ENCODE measurements at regions not wholly inside any gene's neighbourhood (a gene's known extent, or its start where the extent isn't known, plus 50 kb on each side); places are given as distances from the start of the nearest gene placed in this dataset.

DNA sequence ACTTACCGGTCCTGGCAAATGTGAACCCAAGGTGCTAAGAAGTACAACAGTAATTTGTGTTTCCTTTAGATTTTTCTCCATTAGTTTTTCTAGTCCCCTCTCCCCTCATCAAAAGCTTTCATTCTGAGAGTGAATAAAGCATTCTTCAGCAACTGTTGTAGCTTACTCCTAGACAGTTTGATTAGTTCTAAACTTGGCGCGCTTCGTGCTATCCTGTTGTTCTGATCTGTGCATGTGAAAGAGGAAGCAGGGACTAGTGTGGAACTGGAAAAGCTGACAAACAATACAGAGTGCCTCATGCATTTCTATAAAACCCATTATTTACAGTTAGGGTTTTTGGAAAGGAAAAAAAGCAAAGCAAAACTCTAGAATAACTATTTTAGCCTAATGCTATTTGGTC, 556.9 kb upstream of the SLIT2 start:
- no peak for DNase-seq

DNA sequence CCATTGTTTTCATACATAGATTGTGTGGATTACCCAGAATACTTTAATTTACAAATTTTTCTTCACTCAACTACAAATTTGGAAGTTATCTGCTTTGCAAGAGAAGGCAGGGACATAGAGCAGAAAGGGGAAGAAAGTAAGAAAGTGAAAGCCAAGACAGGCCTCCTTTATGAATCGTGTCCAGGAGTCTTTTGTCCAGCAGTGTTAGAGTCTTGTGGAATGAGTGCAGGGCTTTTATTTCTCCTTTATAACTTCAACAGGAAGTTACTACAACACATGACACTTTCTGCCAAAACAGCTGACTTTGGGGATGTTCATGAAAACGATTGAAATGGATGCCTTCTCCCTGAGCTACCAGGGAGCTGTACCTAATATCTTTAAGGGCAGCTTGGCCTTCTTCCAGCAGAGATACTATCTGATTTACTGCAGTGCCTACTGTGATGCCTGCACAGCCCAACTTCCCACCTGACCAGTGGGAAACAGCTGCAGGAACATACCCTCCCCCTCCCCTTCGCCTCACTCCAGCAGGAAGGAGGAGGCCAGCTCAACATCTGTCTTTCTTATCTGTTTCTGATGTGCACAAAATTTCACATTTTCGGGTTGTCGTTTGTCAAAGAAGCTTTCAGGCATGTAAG, 557.7 kb upstream of the SLIT2 start:
- DNase-seq = no peak

DNA sequence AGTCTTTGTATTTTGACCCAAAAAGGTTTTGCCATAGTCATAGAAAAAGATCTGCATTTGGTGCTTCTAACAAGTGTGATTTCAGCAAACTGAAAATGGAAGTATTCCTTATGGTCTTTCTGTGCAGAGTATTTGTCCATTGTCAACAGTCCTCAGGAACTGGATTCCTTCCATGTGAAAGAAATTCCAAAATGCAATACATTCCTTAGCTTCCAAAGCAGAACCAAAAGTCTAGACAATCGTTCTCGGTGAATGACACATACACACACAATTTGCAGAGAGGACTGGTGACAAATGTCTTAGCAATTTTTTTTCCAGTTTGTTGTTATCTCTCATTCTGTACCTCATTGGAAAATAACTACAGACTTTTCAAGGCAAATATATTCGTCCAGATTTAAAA, 562.2 kb upstream of the SLIT2 start:
- no peak for DNase-seq

DNA sequence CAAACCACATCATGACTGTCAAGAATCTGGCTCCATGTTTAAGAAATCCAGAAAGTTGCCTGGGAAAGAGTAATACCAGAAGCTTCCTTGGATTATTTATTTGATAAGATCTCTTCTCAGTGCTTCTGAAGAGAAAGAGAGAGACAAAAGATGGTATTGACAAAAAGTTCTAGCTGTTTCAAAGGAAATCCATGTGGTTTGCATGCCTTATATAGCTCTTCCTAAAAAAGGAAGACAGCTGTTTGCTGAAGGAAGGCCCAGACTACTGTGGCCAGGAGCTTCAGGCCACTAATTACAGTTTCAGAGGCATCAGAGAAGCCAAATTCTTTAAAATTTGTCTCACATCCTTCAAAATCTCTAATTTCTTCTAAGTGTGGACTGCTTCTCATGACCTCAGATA, 565.2 kb upstream of the SLIT2 start:
- DNase-seq = no peak

DNA sequence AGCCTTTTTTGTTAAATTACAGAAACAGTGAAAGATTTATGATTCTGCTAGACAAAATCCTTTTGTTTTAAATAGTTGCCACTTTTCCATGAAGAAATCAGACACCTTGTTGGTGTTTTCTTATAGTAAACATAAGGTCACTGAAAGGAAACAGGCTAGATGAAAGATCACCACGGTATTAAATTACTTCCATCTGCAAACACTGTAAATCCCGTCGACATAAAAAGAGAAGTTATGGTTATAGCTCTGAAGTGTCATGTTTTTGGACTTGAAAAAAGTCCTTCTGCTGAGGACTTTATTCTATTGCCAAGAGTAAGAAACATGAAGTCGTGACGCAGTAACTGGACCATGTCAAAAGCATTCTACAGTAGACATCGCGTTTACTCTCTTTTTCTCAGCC, 567.6 kb upstream of the SLIT2 start:
- no peak for DNase-seq

DNA sequence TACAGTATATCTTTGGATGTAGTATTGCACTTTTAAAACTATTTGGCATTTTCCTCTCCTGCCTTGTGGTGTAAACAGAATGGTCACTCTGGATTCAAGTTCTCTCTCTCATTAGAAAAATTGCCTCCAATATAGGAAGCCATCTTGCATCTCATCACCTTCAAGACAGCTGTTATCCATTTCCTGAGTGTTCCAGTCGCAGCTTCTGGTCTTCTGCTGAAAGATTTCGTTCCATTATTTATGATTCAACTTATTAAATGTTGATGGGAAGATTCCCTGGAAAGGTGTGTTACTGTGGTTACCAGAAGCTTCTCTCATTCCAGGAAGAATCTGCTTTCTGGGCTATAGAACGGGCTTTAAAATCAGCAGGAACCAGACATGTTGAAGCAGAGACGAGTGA, 568.3 kb upstream of the SLIT2 start:
- DNase-seq = no peak

DNA sequence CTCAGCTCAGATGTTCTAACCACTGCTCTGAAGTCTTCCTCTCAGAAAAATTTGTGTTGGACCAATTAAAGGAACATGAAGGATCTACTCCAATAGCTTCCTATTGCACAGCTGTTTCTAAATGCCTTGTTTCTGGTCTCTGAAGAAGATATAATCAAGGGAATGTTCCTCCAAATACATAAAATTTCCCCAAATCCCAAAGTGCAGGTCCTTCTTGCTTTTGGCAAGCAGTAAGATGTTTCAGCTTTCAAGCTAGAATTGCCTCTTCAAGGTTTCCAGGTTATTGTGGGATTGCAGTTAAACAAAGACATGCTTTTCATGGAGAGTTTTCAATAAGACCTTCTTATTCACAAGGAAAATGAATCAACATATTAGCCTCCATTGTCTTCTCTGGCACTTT, 574.5 kb upstream of the SLIT2 start:
- DNase-seq = no peak

DNA sequence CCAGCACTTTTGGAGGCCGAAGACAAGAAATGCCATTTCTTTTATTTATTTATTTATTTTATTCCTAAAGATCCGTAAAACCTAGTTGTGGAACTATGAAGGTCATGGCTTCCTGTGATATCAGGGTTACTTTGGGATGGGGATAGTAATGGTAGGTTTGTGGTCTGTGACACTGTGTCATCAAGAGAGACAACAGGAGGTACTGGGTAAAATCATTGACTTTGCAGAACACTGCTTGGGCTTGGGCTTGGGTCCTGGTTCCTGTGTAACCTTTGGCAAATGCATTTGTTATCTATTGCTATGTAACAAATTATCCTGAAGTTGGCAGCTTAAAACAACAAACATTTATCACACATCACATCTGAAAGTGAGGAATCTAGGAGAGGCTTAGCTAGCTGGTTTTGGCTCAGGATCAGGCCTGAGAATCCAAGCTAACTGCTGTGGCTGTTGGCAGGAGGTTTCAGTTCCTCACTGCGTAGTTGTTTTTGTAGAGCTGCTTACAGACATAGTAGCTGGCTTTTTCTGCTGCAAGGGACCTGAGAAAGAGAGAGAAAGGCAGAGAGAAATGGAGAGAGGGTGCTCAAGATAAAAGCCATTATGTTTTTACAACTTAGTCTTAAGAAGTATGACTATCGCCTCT, 576.4 kb upstream of the SLIT2 start:
- DNase-seq = no peak

DNA sequence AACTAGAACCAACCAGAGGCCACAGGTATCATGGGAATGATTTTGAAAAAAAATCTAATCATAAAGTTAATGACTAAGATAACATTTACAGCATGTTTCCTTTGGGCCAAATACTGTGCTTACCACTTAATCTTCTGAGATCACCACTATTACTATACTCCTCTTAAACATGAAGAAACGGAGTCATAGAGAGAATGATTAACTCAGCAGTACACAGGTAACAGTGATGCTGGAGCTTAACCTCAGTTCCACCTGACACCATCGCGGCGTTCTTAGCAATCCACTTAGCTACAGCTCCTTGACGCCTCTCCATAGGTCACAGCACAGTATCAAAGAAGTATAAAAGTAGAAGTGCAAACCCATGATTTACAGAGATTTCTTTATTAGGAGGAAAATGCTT, 592.6 kb upstream of the SLIT2 start:
- DNase-seq = no peak

DNA sequence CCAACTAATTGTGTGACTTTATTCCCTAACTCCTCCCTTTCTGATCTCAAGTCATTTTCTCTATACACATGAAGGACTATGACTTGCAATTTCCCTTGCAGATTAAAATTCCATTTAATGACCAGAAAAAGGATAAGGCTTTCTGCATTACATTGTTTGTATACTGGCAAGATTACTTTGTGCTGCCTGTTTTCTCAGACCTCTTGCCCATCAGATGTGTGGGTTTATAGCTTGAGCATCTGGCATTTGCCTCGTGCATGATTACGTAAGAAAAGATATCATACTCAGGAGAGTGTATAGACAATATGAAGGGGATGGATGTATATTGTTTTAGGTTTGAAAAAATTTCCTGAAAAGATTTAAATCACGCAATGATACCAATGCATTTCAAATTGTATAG, 593.8 kb upstream of the SLIT2 start:
- no peak for DNase-seq

DNA sequence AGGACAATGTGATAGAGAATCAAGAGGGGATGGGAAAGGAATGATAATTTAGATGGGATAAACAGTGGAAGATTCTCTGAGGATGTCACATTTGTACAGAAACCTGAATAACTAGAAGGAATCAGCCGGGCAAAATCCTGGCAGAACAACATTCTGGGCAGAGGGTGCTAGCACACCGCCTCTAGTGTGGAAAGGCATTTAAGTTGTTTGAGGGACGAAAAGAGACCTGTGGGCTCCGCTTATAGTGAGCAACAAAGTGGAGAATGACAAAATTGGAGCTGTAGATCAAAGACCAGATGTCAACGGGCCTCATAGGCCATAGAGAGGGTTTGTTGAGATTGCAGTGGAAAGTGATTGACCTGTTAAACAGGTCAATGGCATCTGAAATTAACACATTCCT, 596.0 kb upstream of the SLIT2 start:
- no peak for DNase-seq

DNA sequence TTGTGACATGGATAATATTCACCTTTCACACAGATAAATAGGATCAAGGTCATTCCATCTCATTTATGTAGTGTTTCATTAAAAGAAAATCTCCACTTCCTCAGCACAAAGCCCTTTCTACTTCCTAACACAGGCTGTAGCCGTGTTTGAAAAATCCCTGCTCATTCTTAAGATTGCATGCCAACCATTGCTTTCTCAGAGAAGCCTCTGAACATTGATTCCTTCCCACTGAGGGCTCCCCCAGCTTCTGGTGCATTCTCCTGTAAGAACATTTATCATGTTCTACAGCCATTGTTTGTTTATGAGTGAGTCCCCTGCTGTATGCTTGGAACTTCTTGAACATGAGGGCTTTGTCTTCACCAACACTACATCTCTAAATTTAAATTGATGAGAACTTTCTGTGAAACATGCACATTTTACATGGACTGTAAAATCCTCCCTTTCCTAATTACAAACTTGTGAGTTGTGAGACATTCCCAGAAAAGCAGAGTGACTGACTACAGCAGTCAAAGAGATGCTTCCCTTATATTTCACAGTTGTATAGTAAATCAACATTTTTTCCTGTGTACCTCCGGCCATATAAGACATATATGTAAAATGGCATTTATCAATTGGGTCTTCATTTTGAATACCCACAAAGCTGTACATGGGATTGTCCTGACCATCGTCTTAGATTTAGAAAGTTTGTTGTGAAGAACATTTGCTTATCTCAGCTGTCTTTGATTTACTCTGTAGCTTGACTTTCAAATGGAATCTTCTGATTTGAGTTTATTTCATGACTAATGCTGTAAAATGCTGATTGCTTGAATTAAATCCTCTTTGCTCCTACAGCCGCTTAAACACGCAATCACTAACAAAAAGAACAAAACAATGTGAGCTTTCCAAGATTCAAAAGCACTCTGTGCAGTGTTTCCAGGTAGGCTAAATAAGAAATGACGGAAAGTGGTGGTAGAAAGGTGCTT, 600.5 kb upstream of the SLIT2 start:
- DNase-seq = no peak

DNA sequence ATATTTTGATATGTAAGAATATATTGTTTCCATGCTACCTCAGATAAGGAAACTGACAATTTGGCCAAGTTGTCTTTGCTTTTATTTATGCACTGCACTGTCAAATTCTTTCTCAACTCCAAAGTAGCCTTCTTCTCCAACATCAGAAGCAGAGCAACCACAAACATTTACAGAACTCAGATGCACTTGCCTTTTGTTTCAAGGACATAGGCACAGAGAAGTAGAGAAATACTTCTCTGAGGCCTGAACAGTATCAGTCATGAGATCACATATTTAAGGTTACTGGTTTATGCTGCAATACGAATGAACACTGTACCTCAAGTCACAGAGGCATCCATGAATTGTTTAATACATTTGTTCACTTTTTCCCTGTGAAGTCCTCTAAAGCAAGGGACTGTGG, 606.1 kb upstream of the SLIT2 start:
- DNase-seq = no peak

DNA sequence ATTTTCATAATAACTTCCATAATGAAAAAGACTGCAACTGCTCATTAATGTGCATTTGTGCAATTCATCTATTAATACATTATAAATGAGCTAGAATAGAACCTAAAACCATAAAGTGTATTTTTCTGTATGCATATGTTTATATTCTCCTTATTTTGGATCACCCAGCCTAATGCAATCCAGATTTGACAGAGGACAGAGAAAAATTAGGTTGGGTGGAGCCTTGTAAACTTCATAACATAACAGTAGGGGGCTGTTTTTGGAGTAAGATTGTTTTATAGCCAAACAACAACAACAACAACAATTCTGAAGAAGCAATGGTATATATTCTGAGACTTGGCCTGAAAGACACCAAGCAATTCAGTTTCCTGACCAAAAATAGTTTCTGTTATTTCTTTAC, 615.3 kb upstream of the SLIT2 start:
- no peak for DNase-seq

DNA sequence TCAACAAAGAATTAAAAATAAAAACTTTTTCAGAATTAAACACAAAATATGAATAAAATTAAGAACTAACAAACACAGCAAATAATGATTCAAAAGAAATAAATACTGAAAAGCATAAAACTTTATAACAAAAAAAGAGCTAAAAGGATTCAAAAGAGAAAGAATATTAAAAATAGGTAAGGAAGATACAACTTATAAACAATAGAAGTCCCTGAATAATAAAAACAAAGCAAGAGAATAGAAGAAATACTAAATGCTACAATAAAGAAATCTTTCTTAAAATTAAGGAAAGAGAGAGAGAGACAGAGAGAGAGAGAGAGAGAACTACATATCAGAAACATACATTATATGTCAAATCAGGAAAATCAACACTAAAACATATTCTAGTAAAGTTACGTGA, 619.9 kb upstream of the SLIT2 start:
- no peak for DNase-seq

DNA sequence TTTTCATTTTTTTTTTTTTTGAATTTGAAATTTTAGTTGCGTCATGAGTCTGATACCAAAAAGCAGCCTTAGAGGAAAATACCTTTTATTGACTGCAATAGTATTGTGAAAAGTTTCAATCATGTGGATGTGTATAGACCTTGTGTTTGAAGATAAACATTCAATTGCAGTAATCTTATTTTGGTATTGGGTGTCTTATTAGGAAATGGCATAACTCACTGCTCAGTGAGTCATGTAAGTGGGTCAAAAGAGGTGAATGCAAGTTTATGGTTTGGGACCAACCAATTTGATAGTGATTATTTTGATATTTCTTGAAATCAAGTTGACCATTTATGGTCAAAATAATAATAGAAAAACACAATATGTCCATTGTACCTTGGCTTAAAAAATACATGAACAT, 627.8 kb upstream of the SLIT2 start:
- DNase-seq = no peak

DNA sequence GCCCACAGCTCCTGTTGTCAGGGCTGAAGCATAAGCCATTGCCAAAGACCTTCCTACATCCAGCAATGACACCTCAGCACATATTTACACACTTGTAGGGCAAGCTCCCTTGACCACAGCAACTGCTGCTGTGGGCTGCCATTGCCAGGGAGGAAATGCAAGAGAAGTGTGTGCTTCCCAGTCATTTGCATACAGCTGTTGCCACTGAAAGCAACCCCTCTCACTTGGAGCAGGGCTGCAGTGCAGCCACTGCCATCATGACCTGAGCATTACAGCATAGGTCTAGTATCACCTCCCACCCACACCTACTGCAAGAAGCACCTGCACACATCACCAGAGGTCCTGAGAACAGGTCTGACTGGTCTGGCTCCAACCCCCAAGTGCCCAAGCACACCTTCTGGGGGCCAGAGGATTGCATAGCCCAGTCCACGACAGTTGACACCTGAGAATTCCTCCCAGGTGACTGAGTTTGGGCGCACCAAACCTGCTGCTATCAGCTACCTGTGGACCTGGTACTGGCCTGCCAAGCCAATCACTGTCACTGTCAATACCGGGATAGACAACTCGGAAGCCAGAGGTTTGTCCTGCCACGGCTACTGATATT, 636.5 kb upstream of the SLIT2 start:
- DNase-seq = no peak

DNA sequence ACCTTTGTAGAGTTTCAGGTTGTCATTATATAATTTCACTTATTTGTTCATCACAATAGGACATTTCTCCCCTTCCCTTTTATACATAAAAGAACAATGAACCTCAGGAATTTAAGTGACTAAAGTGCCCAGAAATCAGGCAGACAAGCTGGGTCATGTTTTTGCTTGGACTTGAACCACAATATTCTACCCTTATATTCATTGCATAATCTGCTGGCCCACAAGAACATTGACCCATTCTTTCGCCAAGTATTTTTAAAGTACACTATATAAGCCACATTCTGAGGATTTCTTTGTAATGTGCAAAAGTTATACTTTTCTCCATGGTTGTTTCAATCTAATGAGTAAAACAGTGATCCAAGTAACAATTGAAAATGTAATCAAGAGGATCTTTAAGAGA, 637.5 kb upstream of the SLIT2 start:
- no peak for DNase-seq

DNA sequence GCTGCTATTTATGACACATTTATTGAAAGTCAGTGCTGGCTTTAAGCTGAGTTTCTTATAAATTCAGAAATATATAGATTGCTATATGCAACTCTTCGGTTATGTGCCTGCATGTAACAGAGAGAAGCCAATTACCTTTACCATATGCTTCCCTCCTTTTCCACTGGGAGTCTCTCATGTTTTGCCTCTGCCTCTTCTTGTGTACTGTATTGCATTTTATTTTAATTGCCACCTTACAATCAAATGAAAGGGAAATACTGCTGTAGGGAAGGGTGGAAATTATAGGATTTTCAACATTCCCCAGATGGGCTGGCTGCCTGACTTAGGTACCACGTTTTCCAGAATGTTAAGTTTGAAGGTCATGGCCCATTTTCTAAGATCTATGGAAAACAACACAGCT, 655.4 kb upstream of the SLIT2 start:
- DNase-seq = no peak

DNA sequence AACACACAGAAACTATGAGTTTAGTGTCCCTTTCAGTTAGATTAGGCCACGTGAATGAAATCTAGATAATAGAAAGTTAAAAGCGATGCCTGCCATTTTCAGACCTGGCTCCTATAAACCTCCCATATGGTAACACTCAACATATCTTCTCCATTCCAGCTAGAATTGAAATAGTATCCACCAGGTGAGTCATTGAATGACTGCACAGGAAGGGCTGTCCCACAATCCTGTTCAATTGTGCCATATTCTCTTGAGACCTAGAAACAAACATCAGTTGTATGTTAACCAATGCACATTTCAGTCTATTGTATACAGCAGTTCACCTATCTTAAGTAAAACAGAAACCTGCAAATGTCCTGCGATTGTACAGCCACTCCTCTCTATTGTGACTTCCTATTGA, 659.3 kb upstream of the SLIT2 start:
- no peak for DNase-seq

DNA sequence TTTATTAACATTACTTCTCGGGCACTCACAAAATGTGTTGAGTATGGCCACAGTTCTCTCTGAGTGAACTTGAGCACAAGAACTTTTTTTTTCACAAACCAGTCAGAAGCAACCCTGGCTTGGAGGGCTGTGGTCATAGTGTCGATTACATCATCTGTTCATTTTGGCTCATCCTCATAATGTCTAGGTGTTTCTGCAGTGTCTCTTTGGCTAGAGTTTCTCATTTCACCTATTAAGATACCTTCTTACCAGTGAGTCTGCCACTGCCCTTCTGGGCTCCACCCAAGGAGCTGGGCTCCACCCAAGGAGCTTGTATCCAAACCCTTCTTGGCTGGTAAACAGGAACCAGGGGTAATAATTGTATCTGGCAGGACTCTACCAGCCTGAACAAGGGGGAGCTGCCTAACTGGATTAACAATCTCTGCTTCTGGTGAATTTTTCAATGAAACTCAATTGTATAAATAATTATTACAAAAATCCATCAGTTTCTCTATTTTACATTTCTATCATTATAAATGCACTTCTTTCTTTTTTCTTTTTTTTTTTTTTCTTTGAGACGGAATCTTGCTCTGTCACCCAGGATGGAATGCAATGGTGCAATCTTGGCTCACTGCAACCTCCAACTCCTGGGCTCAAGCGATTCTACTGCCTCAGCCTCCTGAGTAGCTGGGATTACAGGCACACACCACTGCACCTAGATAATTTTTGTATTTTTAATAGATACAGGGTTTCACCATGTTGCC, 667.7 kb upstream of the SLIT2 start:
- no peak for DNase-seq

DNA sequence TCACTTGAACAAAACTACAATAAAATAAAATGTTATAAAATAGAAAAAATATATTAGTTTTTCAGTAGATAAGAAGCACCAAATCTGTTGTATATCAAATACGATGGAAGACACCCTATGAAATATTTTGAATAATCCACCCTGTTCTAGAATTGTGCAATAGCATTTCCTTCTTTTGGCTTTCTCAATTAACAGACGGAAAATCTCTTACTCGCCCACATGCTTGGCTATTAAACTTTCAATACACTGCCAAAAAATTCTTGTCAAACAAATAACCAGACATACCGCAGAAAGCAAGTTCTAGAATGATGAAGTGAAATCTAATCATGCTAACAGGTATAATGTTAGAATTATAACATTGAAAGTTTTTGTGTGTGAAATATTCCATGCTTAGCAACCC, 671.6 kb upstream of the SLIT2 start:
- DNase-seq = no peak

DNA sequence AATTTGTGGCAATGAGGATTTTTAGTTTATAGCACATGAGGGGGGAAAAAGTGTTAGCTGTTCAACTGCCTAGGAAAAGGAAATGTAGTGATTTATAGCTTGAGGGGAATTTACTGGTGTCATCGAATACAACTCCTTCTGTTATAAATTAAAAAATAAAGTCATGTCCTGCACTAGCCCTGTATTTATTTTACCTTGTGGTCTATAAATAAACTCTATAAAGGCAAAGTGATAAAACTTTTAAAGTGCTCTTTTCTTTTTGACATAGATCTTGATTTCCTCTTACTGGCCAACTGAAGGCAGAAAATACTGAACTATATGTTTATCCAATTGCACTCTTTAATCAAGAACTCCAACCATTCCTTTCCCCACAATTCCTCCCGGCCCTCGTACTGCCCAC, 672.1 kb upstream of the SLIT2 start:
- no peak for DNase-seq
